Neural cell (in vitro differentiated cells): ENCODE measurements at regions not wholly inside any gene's neighbourhood (a gene's known extent, or its start where the extent isn't known, plus 50 kb on each side); places are given as distances from the start of the nearest gene placed in this dataset.

Experiments
- H2AFZ ChIP-seq: fragments of 200-600, 300-800 bp; sonication (generic), shearing (Covaris generic); 2 replicates; pipeline ENCODE4 v1.6.0; 2014; ENCODE audit warnings: low read depth, mild to moderate bottlenecking, antibody characterized with exemption, low read length, moderate library complexity
- H3F3A ChIP-seq: fragments of 200-600 bp; shearing (Covaris generic); 2 replicates; pipeline ENCODE4 v1.6.1; 2016; ENCODE audit warnings: mild to moderate bottlenecking, moderate library complexity, mixed read lengths, antibody characterized with exemption, low read length; ENCODE audit not compliant: insufficient read depth, poor library complexity, severe bottlenecking
- H3K27ac ChIP-seq: fragments of 200-600, 300-800 bp; sonication (generic), shearing (Covaris generic); 2 replicates; pipeline ENCODE4 v1.5.1; 2014; ENCODE audit warnings: mild to moderate bottlenecking, low read length, moderate library complexity
- H3K27me3 ChIP-seq: fragments of 300-800, 200-600 bp; sonication (generic), shearing (Covaris generic); 2 replicates; pipeline ENCODE4 v1.6.0; 2014; ENCODE audit warnings: mild to moderate bottlenecking, low read depth, low read length, moderate library complexity; ENCODE audit not compliant: insufficient read depth
- H3K36me3 ChIP-seq: fragments of 300-800, 200-600 bp; sonication (generic), shearing (Covaris generic); 2 replicates; pipeline ENCODE4 v1.5.1; 2014; ENCODE audit warnings: mild to moderate bottlenecking, antibody characterized with exemption, low read length, moderate library complexity; ENCODE audit not compliant: insufficient read depth
- H3K4me2 ChIP-seq: fragments of 300-800, 200-600 bp; sonication (generic), shearing (Covaris generic); 2 replicates; pipeline ENCODE4 v1.6.0; 2014; ENCODE audit warnings: mild to moderate bottlenecking, low read length
- H3K4me3 ChIP-seq: fragments of 300-800, 200-600 bp; sonication (generic), shearing (Covaris generic); 2 replicates; pipeline ENCODE4 v1.5.1; 2014; ENCODE audit warnings: mild to moderate bottlenecking, low read length, moderate library complexity
- H3K79me2 ChIP-seq: fragments of 200-600 bp; shearing (Covaris generic); replicated peaks from 2 replicates; pipeline ENCODE4 v1.6.0; 2014; ENCODE audit warnings: mild to moderate bottlenecking, low read length, moderate library complexity; ENCODE audit not compliant: insufficient read depth
- H3K9ac ChIP-seq: fragments of 300-800, 200-600 bp; sonication (generic), shearing (Covaris generic); 2 replicates; pipeline ENCODE4 v1.6.1; 2016; ENCODE audit warnings: mild to moderate bottlenecking, low read length, mixed read lengths
- H3K9me2 ChIP-seq: fragments of 200-600 bp; shearing (Covaris generic); 2 replicates; pipeline ENCODE4 v1.6.1; 2016; ENCODE audit warnings: mild to moderate bottlenecking, low read length, mixed read lengths; ENCODE audit not compliant: insufficient read depth
- H3K9me3 ChIP-seq: fragments of 200-600, 300-800 bp; sonication (generic), shearing (Covaris generic); 2 replicates; pipeline ENCODE4 v1.6.1; 2016; ENCODE audit warnings: mild to moderate bottlenecking, mixed run types, low read length, moderate library complexity, mixed read lengths
- H4K20me1 ChIP-seq: fragments of 200-600 bp; shearing (Covaris generic); 2 replicates; pipeline ENCODE4 v1.6.1; 2016; ENCODE audit warnings: mild to moderate bottlenecking, mixed run types; ENCODE audit not compliant: insufficient read depth
- CTCF ChIP-seq: fragments of 450-650 bp; IDR thresholded peaks from 2 replicates; pipeline ENCODE4 v1.5.1; 2014; ENCODE audit warnings: antibody characterized with exemption, mild to moderate bottlenecking, moderate library complexity; ENCODE audit not compliant: poor library complexity, severe bottlenecking
- EP300 ChIP-seq: fragments of 450-650 bp; conservative IDR thresholded peaks from 2 replicates; pipeline ENCODE4 v1.6.1; 2014; ENCODE audit warnings: antibody characterized with exemption, mild to moderate bottlenecking, moderate library complexity; ENCODE audit not compliant: poor library complexity, severe bottlenecking
- EZH2 ChIP-seq: fragments of 200-600, 300-800 bp; shearing (Covaris generic), sonication (generic); IDR thresholded peaks from 2 replicates; pipeline ENCODE4 v1.6.1; 2014; ENCODE audit warnings: antibody characterized with exemption, low read length, borderline replicate concordance, mild to moderate bottlenecking; ENCODE audit not compliant: insufficient read depth, poor library complexity, severe bottlenecking
- MXI1 ChIP-seq: fragments of 450-650 bp; conservative IDR thresholded peaks from 2 replicates; pipeline ENCODE4 v1.6.1; 2014; ENCODE audit warnings: antibody characterized with exemption, mild to moderate bottlenecking; ENCODE audit not compliant: poor library complexity, severe bottlenecking
- POLR2AphosphoS5 ChIP-seq: IDR thresholded peaks from 2 replicates; pipeline ENCODE4 v1.6.1; 2012
- RAD21 ChIP-seq: fragments of 450-650 bp; conservative IDR thresholded peaks from 2 replicates; pipeline ENCODE4 v1.6.1; 2014; ENCODE audit warnings: antibody characterized with exemption, mild to moderate bottlenecking, moderate library complexity
- REST ChIP-seq: IDR thresholded peaks from 2 replicates; pipeline ENCODE4 v1.6.1; 2012; ENCODE audit warnings: borderline replicate concordance
- SMC3 ChIP-seq: fragments of 450-650 bp; conservative IDR thresholded peaks from 2 replicates; pipeline ENCODE4 v1.6.1; 2014; ENCODE audit warnings: antibody characterized with exemption, mild to moderate bottlenecking, moderate library complexity; ENCODE audit not compliant: poor library complexity
- TAF1 ChIP-seq: IDR thresholded peaks from 2 replicates; pipeline ENCODE4 v1.6.1; 2012; ENCODE audit warnings: low read depth

DNA sequence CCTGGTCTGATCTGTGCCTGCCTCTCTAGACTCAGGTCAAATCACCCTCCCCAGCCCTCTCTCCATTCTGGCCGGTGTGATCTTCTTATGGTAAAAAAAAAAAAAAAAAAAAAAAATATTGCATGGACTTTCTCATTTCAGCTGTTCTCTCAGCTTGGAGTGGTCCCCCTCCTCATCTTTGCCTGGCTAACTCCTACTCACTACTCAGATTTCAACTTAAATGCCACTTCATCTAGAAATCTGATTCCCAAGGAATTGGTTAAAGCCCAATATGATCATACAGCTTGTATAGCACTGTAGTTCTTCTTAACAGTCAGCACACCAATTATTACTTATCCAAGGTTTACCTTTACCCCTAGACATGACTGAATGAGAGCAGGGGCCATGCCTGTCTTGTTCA, 105.9 kb upstream of the CARMIL1 start:
- H3K9me3 ChIP-seq: no peaks in the 10 kb centered on the region
- H3K27ac ChIP-seq: no peak overlapping the region
- H3F3A ChIP-seq: no peaks in the 10 kb centered on the region
- H3K36me3 ChIP-seq: no peaks in the 10 kb centered on the region
- no peaks in the 10 kb centered on the region for H3K79me2 ChIP-seq
- no peaks in the 10 kb centered on the region for H3K9me2 ChIP-seq
- no peak overlapping the region for H3K4me3 ChIP-seq
- no peak overlapping the region for H2AFZ ChIP-seq
- no peaks in the 10 kb centered on the region for H4K20me1 ChIP-seq
- no peak overlapping the region for H3K9ac ChIP-seq
- no peak overlapping the region for H3K4me2 ChIP-seq
- H3K27me3 ChIP-seq: no peaks in the 10 kb centered on the region
- no peak for TF ChIP-seq RAD21

- H2AFZ ChIP-seq: no peak overlapping the region
- H3K36me3 ChIP-seq: no peaks in the 10 kb centered on the region
- no peaks in the 10 kb centered on the region for H4K20me1 ChIP-seq
- no peaks in the 10 kb centered on the region for H3F3A ChIP-seq
- no peak overlapping the region for H3K4me2 ChIP-seq
- H3K79me2 ChIP-seq: no peaks in the 10 kb centered on the region
- H3K9me3 ChIP-seq: no peaks in the 10 kb centered on the region
- no peaks in the 10 kb centered on the region for H3K27me3 ChIP-seq
- H3K4me3 ChIP-seq: no peak overlapping the region
- no peaks in the 10 kb centered on the region for H3K9me2 ChIP-seq
- no peak overlapping the region for H3K27ac ChIP-seq
- TF ChIP-seq REST (no peak), MXI1 (no peak), RAD21 (no peak), POLR2AphosphoS5 (no peak), EP300 (no peak), TAF1 (no peak), CTCF (no peak), EZH2 (no peak), SMC3 (no peak)
- no peak overlapping the region for H3K9ac ChIP-seq
These were observed 105.2 kb upstream of the CARMIL1 start for GRCh38 chr6:25173951-25174474.

GRCh38 chr6:25174678-25175077, 104.5 kb upstream of the CARMIL1 start:
- no peak overlapping the region for H3K4me2 ChIP-seq
- no peaks in the 10 kb centered on the region for H3K9me3 ChIP-seq
- H3K9ac ChIP-seq: no peak overlapping the region

More at GRCh38 chr6:25174678-25175077, 104.5 kb upstream of the CARMIL1 start:
- Histone ChIP-seq H4K20me1 (no peaks in the 10 kb centered on the region), H3K27me3 (no peaks in the 10 kb centered on the region), H3K4me3 (no peak overlapping the region), H3K27ac (no peak overlapping the region), H3F3A (no peaks in the 10 kb centered on the region), H3K79me2 (no peaks in the 10 kb centered on the region), H3K36me3 (no peaks in the 10 kb centered on the region), H3K9me2 (no peaks in the 10 kb centered on the region), H2AFZ (no peak overlapping the region)
- TF ChIP-seq EP300: no peak
- no peak for TF ChIP-seq MXI1
- no peak for TF ChIP-seq POLR2AphosphoS5
- no peak for TF ChIP-seq SMC3
- no peak for TF ChIP-seq TAF1
- no peak for TF ChIP-seq RAD21
- TF ChIP-seq EZH2: no peak
- TF ChIP-seq CTCF: no peak
- no peak for TF ChIP-seq REST
